ENCODE measurements at regions not wholly inside any gene's neighbourhood (a gene's known extent, or its start where the extent isn't known, plus 50 kb on each side); places are given as distances from the start of the nearest gene placed in this dataset.

DNA sequence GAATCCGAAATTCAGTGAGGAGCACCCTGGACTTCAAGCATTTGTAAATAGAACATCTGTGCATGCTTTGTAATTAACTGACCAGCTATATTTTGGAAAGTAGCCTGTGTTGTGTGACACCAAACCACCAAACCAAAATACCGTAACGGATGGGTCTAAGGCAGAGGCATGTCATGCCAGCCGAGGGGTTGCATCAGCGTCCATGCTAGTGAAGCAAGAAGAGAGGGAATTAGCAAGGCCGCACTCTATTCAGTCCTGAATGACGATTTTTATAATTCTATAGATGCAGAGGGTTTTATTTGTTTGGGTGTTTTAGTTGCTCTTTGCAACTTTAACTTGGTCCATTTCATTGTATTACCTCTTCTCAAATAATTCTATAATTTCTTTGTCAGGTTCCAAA lies 116.8 kb upstream of the SMYD2 start:
- FAIRE-seq (no peak), DNase-seq (ENCODE audit: insufficient read length, low spot score) (no peak)
- TF ChIP-seq TAF1 (IDR thresholded peaks at IDR 0.05; ENCODE audit: low read depth, low read length) (no peak), POU2F2 (IDR thresholded peaks at IDR 0.05; ENCODE audit: low read depth, low read length) (no peak), POLR2A (IDR thresholded peaks at IDR 0.05; ENCODE audit: low read depth, low read length) (no peak)

DNA sequence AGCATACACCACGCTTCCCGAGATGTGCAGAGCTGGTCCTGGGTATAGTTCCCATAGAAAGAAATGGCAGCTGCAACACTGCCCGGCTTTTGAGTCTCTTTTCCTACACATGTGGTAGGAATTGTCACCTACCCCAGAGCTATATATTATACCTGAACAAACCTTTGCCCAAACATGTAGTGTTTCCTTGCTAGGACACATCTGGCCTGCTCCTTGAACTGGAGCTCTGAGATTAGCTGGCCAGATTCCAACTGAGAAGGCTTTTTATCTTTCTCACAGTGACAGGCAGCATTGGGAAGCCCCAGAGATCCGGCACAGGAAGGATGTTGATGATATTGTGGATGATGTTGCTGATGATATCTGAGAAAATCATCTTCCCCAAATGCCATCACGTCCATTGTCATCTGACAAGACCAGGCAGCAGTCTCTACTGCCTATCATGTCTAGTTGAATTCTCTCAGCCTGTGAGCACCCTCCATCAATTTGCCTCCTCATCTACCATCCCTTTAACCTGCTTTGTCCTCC lies 115.0 kb upstream of the SMYD2 start:
- FAIRE-seq (no peak), DNase-seq (ENCODE audit: insufficient read length, low spot score) (no peak)
- TF ChIP-seq POLR2AphosphoS5 (IDR thresholded peaks at IDR 0.05; ENCODE audit: low read depth, low read length) (no peak), TAF1 (IDR thresholded peaks at IDR 0.05; ENCODE audit: low read depth, low read length) (no peak), SPI1 (IDR thresholded peaks at IDR 0.05; ENCODE audit: low read depth, low read length) (no peak), POU2F2 (IDR thresholded peaks at IDR 0.05; ENCODE audit: low read depth, low read length) (no peak), PAX5 (IDR thresholded peaks at IDR 0.05; ENCODE audit: insufficient read depth, low read length, severe bottlenecking) (no peak), POLR2A (IDR thresholded peaks at IDR 0.05; ENCODE audit: low read depth, low read length) (no peak)

DNA sequence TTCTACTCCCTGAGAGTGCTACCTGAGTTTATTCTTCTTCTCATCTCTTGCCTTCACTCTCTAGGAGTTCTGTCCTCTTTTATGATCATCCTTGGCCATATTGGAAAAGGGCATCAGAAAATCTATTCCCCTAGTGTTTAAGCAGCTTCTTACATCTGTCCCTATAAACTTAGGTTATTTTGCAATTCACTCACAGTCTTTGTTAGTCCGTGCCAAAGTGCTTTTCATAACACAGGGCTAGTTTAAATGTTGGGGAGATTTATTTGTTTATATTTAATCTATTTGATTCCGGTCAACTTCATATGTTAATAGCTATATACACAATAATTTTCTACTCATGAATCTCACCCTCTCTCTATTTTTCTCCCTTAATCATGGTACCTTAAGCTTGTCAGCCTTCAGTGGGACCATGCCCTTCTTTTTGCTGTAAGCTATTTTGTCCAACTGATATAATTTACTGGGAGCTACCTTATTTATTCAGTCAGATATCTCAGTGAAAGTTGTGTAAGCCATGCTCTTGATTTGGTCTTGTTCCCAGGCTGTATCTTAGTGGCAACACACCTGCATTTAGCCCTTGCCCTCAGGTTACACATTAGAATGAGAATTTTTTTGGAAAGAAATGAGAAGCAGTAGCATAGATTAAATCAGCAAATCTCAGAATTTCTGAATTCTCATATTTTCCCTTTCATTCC lies 106.3 kb upstream of the SMYD2 start:
- FAIRE-seq (no peak), DNase-seq (ENCODE audit: insufficient read length, low spot score) (no peak)
- no peak for TF ChIP-seq PAX5 (IDR thresholded peaks at IDR 0.05; ENCODE audit: insufficient read depth, low read length, severe bottlenecking)
- TF ChIP-seq SPI1 (IDR thresholded peaks at IDR 0.05; ENCODE audit: low read depth, low read length), result no peak
- no peak for TF ChIP-seq POLR2A (IDR thresholded peaks at IDR 0.05; ENCODE audit: low read depth, low read length)
- TF ChIP-seq POLR2AphosphoS5 (IDR thresholded peaks at IDR 0.05; ENCODE audit: low read depth, low read length), result no peak
- TF ChIP-seq TAF1 (IDR thresholded peaks at IDR 0.05; ENCODE audit: low read depth, low read length), result no peak
- no peak for TF ChIP-seq POU2F2 (IDR thresholded peaks at IDR 0.05; ENCODE audit: low read depth, low read length)

DNA sequence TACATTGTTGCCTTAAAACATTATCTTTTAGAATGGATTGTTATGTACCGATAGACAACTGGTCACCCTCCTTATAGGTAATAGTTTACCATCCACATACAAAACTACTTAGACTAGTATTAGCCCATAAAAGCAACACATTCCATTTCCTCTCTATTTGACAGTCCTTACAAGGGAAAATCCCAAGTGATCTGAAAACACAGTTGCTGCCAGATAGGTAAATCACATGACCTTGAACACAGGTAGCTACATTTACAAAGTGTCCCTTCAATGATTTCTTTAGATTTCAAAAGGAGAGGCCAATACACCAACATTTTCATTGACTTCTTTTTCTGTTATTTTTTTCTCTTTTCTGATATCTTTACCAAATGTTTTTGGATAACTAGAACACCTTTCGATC lies 102.9 kb upstream of the SMYD2 start:
- no peak for FAIRE-seq
- TF ChIP-seq POU2F2 (IDR thresholded peaks at IDR 0.05; ENCODE audit: low read depth, low read length), result no peak
- no peak for TF ChIP-seq PAX5 (IDR thresholded peaks at IDR 0.05; ENCODE audit: insufficient read depth, low read length, severe bottlenecking)
- no peak for TF ChIP-seq POLR2AphosphoS5 (IDR thresholded peaks at IDR 0.05; ENCODE audit: low read depth, low read length)
- TF ChIP-seq POLR2A (IDR thresholded peaks at IDR 0.05; ENCODE audit: low read depth, low read length), result no peak
- no peak for TF ChIP-seq SPI1 (IDR thresholded peaks at IDR 0.05; ENCODE audit: low read depth, low read length)
- TF ChIP-seq TAF1 (IDR thresholded peaks at IDR 0.05; ENCODE audit: low read depth, low read length), result no peak
- no peak for DNase-seq (ENCODE audit: insufficient read length, low spot score)

DNA sequence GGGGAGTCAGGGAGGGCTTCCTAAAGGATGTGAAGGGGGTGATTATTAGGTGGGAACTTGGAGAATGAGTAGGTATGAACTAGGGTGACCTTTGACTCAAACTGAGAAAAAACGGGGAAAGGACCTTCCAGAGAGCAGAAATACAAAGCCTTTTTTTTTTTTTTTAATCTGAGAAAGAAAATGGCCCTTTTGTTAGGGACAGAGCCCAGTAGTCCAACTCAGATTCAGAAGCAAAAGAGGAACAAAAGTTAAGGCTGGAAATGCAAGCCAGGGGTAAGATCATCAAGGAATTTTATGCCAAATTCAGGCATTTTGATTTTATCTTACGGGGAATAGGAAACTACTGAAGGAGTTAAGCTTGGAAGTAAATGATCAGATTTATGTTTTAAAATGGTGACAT lies 96.0 kb upstream of the SMYD2 start:
- TF ChIP-seq TAF1 (IDR thresholded peaks at IDR 0.05; ENCODE audit: low read depth, low read length) (no peak), POLR2AphosphoS5 (IDR thresholded peaks at IDR 0.05; ENCODE audit: low read depth, low read length) (no peak), SPI1 (IDR thresholded peaks at IDR 0.05; ENCODE audit: low read depth, low read length) (no peak), PAX5 (IDR thresholded peaks at IDR 0.05; ENCODE audit: insufficient read depth, low read length, severe bottlenecking) (no peak), POLR2A (IDR thresholded peaks at IDR 0.05; ENCODE audit: low read depth, low read length) (no peak), POU2F2 (IDR thresholded peaks at IDR 0.05; ENCODE audit: low read depth, low read length) (no peak)
- FAIRE-seq, result no peak
- DNase-seq (ENCODE audit: insufficient read length, low spot score), result no peak

DNA sequence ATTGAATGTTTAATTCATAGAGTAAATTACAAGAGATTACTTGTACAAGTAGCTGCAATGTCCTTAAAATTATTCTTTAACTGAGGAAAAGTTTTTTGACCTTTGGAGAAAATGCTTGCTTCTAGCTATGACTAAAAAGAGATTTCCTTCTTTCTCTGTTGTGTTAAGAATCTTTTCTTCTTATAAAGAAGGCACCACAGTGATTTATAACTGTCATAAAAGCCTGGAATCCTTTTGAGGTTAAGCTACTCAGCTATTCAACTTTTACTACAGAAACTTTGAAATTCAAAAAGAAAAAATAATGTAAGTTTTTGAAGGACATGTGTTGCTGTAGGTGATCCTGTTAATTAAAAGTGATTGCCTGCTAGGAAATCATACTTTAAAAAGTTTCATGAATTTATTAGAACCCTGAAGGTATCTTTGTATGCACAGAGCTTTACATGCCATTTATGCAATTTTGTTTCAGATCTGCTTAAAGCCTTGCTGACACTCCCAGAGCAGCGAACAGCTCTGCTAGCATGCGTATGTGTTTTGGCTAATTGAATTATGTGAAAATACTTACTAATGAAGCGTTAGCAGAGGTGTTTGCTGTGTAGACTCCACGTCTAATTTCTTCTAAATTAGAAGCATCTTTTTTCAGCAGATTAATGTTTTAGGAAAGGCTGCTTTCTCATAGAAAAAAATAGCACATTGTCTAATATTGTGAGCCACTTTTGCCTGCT lies 94.7 kb upstream of the SMYD2 start:
- TF ChIP-seq SPI1 (IDR thresholded peaks at IDR 0.05; ENCODE audit: low read depth, low read length), result no peak
- no peak for TF ChIP-seq POLR2A (IDR thresholded peaks at IDR 0.05; ENCODE audit: low read depth, low read length)
- TF ChIP-seq PAX5 (IDR thresholded peaks at IDR 0.05; ENCODE audit: insufficient read depth, low read length, severe bottlenecking), result no peak
- TF ChIP-seq POU2F2 (IDR thresholded peaks at IDR 0.05; ENCODE audit: low read depth, low read length), result no peak
- no peak for TF ChIP-seq POLR2AphosphoS5 (IDR thresholded peaks at IDR 0.05; ENCODE audit: low read depth, low read length)
- TF ChIP-seq TAF1 (IDR thresholded peaks at IDR 0.05; ENCODE audit: low read depth, low read length), result no peak
- DNase-seq (ENCODE audit: insufficient read length, low spot score) (no peak), FAIRE-seq (no peak)

DNA sequence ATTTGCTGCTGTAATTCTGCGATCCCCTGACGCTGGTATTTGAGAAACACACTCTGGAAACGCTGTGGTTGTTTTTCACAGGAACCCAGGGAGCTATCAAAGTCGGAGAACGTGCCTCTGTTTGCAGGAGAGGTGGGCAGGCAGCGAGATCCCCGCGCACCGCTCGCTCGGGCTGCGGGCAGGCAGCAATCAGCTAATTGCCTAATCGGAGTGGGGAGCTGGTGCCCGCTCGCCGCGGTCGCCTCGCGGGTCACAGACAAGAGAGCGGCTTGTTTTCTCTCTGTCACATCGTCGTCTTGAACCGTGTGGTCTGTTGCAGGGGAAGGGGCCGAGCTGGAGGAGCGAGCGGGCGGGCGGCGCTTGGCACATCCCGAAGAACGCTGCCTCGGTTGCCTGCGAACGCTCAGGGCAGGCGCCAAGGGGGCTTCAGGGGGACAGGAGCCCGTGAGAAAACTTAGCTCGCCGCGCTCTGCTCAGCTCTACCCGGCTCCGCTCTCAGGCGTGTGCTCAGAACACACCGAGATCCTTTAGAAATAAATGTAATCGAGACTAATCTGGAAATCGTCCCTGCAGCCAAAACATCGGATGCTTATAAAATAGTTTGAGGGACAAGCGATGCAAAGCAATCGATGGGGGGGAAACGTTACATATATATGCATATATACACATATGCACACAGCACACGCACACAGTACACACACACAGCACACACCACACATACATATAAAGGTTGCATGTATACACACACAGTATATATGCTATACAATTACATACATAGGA lies 93.6 kb upstream of the SMYD2 start:
- FAIRE-seq (no peak), DNase-seq (ENCODE audit: insufficient read length, low spot score) (no peak)
- TF ChIP-seq POU2F2 (IDR thresholded peaks at IDR 0.05; ENCODE audit: low read depth, low read length) (no peak), SPI1 (IDR thresholded peaks at IDR 0.05; ENCODE audit: low read depth, low read length) (no peak), TAF1 (IDR thresholded peaks at IDR 0.05; ENCODE audit: low read depth, low read length) (no peak), POLR2A (IDR thresholded peaks at IDR 0.05; ENCODE audit: low read depth, low read length) (no peak), PAX5 (IDR thresholded peaks at IDR 0.05; ENCODE audit: insufficient read depth, low read length, severe bottlenecking) (no peak)

DNA sequence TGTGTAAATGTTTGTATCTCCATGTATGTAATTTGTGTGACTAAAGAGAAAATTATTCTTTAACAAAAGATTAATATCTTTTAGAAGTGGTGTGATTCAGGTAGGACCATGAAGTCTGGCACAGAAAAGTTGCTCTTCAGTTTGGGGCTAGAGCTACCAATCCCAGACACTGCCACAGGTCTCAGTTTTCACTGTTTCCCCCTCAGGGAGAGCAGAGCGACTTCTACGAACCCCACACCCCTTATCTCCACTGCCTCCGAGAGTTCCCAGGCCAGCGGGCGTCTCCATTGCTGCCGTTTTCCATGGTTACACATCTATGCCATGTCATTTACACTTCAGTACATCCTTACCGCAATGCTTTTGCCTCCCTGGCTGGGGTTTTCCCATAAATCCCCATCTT lies 93.0 kb upstream of the SMYD2 start:
- DNase-seq (ENCODE audit: insufficient read length, low spot score) (no peak), FAIRE-seq (no peak)
- TF ChIP-seq POLR2AphosphoS5 (IDR thresholded peaks at IDR 0.05; ENCODE audit: low read depth, low read length) (no peak), POLR2A (IDR thresholded peaks at IDR 0.05; ENCODE audit: low read depth, low read length) (no peak), SPI1 (IDR thresholded peaks at IDR 0.05; ENCODE audit: low read depth, low read length) (no peak), POU2F2 (IDR thresholded peaks at IDR 0.05; ENCODE audit: low read depth, low read length) (no peak), PAX5 (IDR thresholded peaks at IDR 0.05; ENCODE audit: insufficient read depth, low read length, severe bottlenecking) (no peak), TAF1 (IDR thresholded peaks at IDR 0.05; ENCODE audit: low read depth, low read length) (no peak)

DNA sequence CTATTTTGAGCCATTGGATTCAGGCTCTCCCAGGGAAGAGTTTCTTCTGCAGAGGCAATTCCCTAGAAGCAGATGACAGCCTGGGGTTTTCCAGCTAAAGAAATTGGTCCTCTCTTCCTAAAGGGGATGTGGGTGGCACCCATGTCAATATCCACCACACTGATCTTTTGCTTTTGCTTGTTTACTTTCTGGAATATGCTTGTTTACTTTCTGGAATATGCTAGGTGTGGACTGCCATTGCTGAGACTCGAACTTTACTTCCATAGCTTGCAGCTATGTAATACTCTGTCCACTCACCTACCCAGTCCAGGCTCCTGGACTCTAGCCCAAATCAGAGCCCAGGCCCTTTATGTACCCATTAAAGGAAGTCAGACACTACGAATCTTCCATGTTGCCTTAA lies 92.1 kb upstream of the SMYD2 start:
- no peak for FAIRE-seq
- TF ChIP-seq TAF1 (IDR thresholded peaks at IDR 0.05; ENCODE audit: low read depth, low read length) (no peak), POLR2A (IDR thresholded peaks at IDR 0.05; ENCODE audit: low read depth, low read length) (no peak), SPI1 (IDR thresholded peaks at IDR 0.05; ENCODE audit: low read depth, low read length) (no peak), POLR2AphosphoS5 (IDR thresholded peaks at IDR 0.05; ENCODE audit: low read depth, low read length) (no peak), POU2F2 (IDR thresholded peaks at IDR 0.05; ENCODE audit: low read depth, low read length) (no peak), PAX5 (IDR thresholded peaks at IDR 0.05; ENCODE audit: insufficient read depth, low read length, severe bottlenecking) (no peak)
- no peak for DNase-seq (ENCODE audit: insufficient read length, low spot score)

Measured in GM12891 (cell line).